ENCODE measurements at regions not wholly inside any gene's neighbourhood (a gene's known extent, or its start where the extent isn't known, plus 50 kb on each side); places are given as distances from the start of the nearest gene placed in this dataset.

DNA sequence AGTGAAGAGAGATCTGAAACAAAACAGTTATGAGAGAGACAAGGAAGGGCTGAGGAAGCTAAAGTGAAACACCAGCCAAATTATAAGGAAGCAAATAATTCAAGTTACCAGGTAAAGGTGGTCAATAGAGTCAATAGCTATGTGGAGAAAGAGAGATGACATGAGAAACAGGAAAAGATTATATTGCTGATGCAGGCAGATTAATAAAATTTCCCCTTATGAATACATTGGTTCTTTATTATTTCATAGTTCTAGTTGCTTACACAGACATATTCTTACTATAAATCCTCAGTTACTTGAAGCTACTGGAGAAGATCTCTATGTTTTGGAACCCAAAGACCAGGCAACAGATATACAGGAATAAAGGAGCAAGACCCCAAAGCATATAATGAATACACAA lies 273.7 kb upstream of the CTSO start:
- no peak for DNase-seq
- Histone ChIP-seq H3K9me3 (no peaks in the 10 kb centered on the region), H3K27me3 (no peaks in the 10 kb centered on the region)

DNA sequence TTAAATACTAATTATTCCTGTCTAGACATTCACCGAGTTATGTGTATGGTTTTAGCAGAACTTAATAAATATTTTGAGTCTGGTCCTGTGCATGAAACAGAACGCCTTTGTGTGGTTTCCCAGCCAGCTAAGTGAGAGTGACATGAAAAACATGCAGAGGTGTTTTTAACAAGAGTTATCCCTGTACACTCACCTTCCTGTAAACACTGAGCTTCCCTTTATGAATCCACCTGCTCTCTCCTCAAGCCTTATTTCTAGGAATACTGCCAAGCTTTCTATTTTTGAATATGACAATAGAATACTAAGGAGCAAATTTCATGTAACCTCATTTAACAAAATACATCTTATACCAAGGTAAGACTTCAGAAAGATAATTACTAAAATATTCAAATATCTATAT lies 270.3 kb upstream of the CTSO start:
- intact Hi-C loops (cut with DNase I) = no loop called here
- WGBS, 2 donors = 34 to 49% methylated on average over 2 of the region's 2 CpGs
- Histone ChIP-seq H3K27ac (no peak overlapping the region), H3K4me3 (no peak overlapping the region), H3K4me1 (no peaks in the 10 kb centered on the region), H3K27me3 (no peaks in the 10 kb centered on the region), H3K36me3 (no peaks in the 10 kb centered on the region), H3K9me3 (no peaks in the 10 kb centered on the region)
- no peak for DNase-seq
- TF ChIP-seq POLR2A (IDR thresholded peaks at IDR 0.05) = no peak
- TF ChIP-seq, protein P1, sequence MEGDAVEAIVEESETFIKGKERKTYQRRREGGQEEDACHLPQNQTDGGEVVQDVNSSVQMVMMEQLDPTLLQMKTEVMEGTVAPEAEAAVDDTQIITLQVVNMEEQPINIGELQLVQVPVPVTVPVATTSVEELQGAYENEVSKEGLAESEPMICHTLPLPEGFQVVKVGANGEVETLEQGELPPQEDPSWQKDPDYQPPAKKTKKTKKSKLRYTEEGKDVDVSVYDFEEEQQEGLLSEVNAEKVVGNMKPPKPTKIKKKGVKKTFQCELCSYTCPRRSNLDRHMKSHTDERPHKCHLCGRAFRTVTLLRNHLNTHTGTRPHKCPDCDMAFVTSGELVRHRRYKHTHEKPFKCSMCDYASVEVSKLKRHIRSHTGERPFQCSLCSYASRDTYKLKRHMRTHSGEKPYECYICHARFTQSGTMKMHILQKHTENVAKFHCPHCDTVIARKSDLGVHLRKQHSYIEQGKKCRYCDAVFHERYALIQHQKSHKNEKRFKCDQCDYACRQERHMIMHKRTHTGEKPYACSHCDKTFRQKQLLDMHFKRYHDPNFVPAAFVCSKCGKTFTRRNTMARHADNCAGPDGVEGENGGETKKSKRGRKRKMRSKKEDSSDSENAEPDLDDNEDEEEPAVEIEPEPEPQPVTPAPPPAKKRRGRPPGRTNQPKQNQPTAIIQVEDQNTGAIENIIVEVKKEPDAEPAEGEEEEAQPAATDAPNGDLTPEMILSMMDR (IDR thresholded peaks at IDR 0.05) = no peak

More for the DNA sequence above, 273.7 kb upstream of the CTSO start:
- intact Hi-C loops (cut with DNase I) = no loop called here
- TF ChIP-seq, protein P1 (IDR thresholded peaks at IDR 0.05) = no peak
- no peak for TF ChIP-seq POLR2A (IDR thresholded peaks at IDR 0.05)
- no peak overlapping the region for H3K4me3 ChIP-seq
- H3K36me3 ChIP-seq = no peaks in the 10 kb centered on the region
- no peak overlapping the region for H3K27ac ChIP-seq
- no peaks in the 10 kb centered on the region for H3K4me1 ChIP-seq

DNA sequence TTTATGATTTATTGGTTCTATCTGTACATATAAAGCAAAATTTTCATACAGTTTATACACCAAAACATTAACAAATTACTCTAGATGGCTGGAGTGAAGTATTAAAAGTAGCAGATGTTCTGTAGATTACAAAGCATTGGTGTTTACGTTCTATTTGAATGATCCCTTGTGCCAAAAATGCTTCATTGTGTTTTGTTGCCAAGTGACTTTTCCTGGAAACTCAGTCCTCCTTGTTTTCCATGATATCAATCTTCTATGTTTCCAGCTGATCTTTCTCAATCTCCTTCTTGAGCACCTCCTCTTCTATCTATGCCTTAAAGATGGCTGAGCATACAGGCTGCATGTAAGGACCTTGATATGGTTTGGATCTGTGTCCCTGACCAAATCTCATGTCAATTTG lies 263.6 kb upstream of the CTSO start:
- Histone ChIP-seq H3K27ac (no peak overlapping the region), H3K4me3 (no peak overlapping the region), H3K4me1 (no peaks in the 10 kb centered on the region), H3K27me3 (no peaks in the 10 kb centered on the region), H3K9me3 (no peaks in the 10 kb centered on the region), H3K36me3 (no peaks in the 10 kb centered on the region)
- no peak for TF ChIP-seq POLR2A (IDR thresholded peaks at IDR 0.05)
- TF ChIP-seq, protein P1 (IDR thresholded peaks at IDR 0.05) = no peak
- no peak for DNase-seq
- intact Hi-C loops (cut with DNase I) = no loop called here
- WGBS, 2 donors = 30 to 36% methylated on average over 1 of the region's 1 CpG

DNA sequence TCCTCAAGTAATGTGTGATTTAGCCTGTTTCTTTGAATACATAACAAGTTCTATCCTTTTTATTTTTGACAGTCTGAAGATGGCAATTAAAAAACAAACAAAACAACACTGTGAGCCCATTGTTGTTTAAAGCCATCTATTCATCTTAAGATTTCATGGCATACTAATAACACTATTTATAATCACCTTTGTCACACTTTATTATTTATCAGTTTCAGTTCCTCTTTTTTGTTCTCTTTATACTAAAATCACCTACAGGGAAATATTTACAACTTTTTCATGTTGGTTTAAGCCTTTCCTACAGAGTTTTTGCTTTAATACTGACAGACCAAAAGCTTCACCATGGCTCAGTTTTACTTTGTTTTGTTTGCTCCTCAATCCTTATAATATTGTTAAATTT lies 247.4 kb upstream of the CTSO start:
- DNase-seq = no peak
- Histone ChIP-seq H3K4me3 (no peak overlapping the region), H3K9me3 (no peaks in the 10 kb centered on the region), H3K27ac (no peak overlapping the region), H3K27me3 (no peaks in the 10 kb centered on the region), H3K4me1 (no peaks in the 10 kb centered on the region), H3K36me3 (no peaks in the 10 kb centered on the region)
- intact Hi-C loops (cut with DNase I) = no loop called here
- TF ChIP-seq, protein P1 (IDR thresholded peaks at IDR 0.05) = no peak
- no peak for TF ChIP-seq POLR2A (IDR thresholded peaks at IDR 0.05)

DNA sequence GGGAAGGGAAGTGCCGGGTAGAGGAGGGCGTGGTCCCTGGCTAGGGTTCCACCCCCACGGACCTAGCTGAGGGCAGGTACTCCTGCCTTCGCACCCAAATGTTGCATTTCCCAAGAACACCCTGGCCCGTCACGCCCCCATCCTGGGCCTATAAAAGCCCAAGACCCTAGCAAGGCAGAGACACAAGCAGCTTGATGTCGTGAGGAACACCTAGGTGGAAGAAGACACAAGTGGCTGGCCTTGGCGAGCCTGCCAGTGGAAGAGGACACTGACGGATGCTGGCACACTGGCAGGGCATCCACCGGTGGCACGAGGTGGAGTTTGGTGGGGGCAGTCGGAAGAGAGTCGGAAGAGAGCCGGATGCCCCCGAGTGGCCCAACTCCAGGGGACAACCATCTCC lies 244.8 kb upstream of the CTSO start:
- Histone ChIP-seq H3K4me1 (no peaks in the 10 kb centered on the region), H3K9me3 (no peaks in the 10 kb centered on the region), H3K36me3 (no peaks in the 10 kb centered on the region), H3K27me3 (no peaks in the 10 kb centered on the region), H3K4me3 (no peak overlapping the region), H3K27ac (no peak overlapping the region)
- intact Hi-C loops (cut with DNase I) = no loop called here
- TF ChIP-seq, protein P1 (IDR thresholded peaks at IDR 0.05) = no peak
- no peak for TF ChIP-seq POLR2A (IDR thresholded peaks at IDR 0.05)
- no peak for DNase-seq
- 86 to 91% methylated on average over 12 of the region's 15 CpGs for WGBS, 2 donors

Measured in esophagus squamous epithelium (tissue), 5 donors.